ENCODE measurements at regions not wholly inside any gene's neighbourhood (a gene's known extent, or its start where the extent isn't known, plus 50 kb on each side); places are given as distances from the start of the nearest gene placed in this dataset.

DNA sequence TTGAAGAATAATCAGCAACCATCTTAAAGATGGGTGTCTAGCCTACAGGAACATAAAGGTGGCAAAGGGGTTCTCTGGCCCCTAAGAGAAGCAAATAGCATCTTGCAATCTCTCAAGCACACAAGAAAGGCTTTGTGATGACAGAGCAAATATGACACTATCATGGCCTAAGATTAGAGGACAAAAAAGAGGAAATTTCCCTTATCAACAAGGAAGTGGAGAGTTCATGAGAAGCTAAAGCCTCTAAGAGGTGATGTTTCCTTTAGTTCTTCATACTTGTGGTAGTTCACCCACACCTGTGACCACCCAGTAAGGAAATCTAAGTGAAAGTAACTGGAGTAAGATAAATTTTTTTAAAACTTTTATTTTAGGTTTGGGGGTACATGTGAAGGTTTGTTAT, 88.4 kb downstream of the OLIG3 start:
- TF ChIP-seq, protein P1, sequence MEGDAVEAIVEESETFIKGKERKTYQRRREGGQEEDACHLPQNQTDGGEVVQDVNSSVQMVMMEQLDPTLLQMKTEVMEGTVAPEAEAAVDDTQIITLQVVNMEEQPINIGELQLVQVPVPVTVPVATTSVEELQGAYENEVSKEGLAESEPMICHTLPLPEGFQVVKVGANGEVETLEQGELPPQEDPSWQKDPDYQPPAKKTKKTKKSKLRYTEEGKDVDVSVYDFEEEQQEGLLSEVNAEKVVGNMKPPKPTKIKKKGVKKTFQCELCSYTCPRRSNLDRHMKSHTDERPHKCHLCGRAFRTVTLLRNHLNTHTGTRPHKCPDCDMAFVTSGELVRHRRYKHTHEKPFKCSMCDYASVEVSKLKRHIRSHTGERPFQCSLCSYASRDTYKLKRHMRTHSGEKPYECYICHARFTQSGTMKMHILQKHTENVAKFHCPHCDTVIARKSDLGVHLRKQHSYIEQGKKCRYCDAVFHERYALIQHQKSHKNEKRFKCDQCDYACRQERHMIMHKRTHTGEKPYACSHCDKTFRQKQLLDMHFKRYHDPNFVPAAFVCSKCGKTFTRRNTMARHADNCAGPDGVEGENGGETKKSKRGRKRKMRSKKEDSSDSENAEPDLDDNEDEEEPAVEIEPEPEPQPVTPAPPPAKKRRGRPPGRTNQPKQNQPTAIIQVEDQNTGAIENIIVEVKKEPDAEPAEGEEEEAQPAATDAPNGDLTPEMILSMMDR (IDR thresholded peaks at IDR 0.05; ENCODE audit: insufficient read depth, low read length, severe bottlenecking), result no peak
- Histone ChIP-seq H3K36me3 (ENCODE audit: control insufficient read depth, insufficient read depth, low read length) (no peaks in the 10 kb centered on the region), H3K4me3 (ENCODE audit: low read depth, low read length) (no peak overlapping the region), H3K27me3 (ENCODE audit: control insufficient read depth, insufficient read depth, low read length) (no peaks in the 10 kb centered on the region)
- FAIRE-seq, result no peak
- no peak for DNase-seq (ENCODE audit: low read depth)

DNA sequence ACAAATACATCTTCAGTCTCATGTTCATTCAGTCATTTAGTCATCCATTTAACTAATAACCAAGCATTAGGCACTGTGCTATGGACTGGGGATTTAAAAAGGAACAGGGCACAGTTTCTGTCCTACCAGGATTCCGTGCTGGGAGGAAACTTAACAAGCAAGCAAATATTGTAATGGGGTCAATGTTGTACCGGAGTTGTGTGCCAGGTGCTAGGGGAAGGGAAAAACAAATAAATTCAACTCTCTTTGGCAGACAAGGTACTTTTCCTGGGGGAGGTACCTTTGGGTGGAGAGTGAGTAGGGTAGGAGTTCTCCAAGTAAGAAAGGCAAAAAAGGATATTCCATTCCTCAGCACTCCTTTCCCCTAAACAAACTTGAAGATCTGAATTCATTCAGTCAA, 90.3 kb downstream of the OLIG3 start:
- Histone ChIP-seq H3K4me3 (ENCODE audit: low read depth, low read length) (no peak overlapping the region), H3K27me3 (ENCODE audit: control insufficient read depth, insufficient read depth, low read length) (no peaks in the 10 kb centered on the region), H3K36me3 (ENCODE audit: control insufficient read depth, insufficient read depth, low read length) (no peaks in the 10 kb centered on the region)
- DNase-seq (ENCODE audit: low read depth) (no peak), FAIRE-seq (no peak)
- TF ChIP-seq, protein P1 (IDR thresholded peaks at IDR 0.05; ENCODE audit: insufficient read depth, low read length, severe bottlenecking), result no peak

DNA sequence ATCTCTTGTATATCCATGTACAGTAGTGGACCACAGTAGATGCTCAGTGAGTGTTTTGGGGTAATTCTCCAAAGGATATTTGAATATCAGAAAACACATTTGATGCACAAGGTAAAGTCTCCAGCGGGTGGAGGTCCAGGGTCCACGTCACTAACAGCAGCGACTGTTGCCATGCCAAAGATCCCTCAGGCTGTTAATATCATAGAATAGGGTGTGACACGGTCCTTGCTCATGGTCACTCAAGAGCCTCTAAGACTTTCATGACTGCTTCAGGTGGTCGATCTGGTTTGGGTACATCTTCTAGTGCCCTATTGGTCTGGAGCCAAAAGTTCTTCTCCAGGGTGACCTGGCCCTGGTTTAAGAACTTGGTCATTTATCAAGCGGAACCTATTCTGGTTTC, 90.8 kb downstream of the OLIG3 start:
- FAIRE-seq, result no peak
- Histone ChIP-seq H3K4me3 (ENCODE audit: low read depth, low read length) (no peak overlapping the region), H3K27me3 (ENCODE audit: control insufficient read depth, insufficient read depth, low read length) (no peaks in the 10 kb centered on the region), H3K36me3 (ENCODE audit: control insufficient read depth, insufficient read depth, low read length) (no peaks in the 10 kb centered on the region)
- DNase-seq (ENCODE audit: low read depth), result no peak
- TF ChIP-seq, protein P1 (IDR thresholded peaks at IDR 0.05; ENCODE audit: insufficient read depth, low read length, severe bottlenecking), result no peak

DNA sequence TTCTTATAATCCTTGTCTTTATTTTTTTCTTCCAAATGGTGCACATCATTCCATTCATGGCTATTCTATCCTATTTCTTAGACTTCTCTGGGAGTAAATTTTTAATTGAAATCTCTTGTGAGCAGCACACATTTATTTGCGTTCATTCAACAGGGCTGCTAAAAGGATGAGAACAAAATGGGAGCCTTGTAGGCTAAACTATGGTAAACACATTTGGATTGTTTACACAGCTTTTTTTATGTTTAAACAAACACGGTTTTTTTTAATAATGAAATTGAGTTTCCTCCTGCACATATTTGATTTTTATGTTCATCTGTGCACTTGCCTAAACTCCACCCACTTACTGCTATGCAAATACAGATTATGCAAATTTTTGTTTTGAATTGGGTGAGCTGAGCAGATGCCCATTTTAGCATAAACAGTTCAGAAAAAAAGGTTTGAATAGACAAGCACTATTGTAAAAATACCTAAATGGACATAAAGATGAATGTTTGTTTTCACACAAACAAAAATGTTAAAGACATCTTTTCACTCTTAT, 92.0 kb downstream of the OLIG3 start:
- DNase-seq (ENCODE audit: low read depth) (no peak), FAIRE-seq (no peak)
- Histone ChIP-seq H3K27me3 (ENCODE audit: control insufficient read depth, insufficient read depth, low read length) (no peaks in the 10 kb centered on the region), H3K36me3 (ENCODE audit: control insufficient read depth, insufficient read depth, low read length) (no peaks in the 10 kb centered on the region), H3K4me3 (ENCODE audit: low read depth, low read length) (no peak overlapping the region)
- TF ChIP-seq, protein P1 (IDR thresholded peaks at IDR 0.05; ENCODE audit: insufficient read depth, low read length, severe bottlenecking), result no peak

DNA sequence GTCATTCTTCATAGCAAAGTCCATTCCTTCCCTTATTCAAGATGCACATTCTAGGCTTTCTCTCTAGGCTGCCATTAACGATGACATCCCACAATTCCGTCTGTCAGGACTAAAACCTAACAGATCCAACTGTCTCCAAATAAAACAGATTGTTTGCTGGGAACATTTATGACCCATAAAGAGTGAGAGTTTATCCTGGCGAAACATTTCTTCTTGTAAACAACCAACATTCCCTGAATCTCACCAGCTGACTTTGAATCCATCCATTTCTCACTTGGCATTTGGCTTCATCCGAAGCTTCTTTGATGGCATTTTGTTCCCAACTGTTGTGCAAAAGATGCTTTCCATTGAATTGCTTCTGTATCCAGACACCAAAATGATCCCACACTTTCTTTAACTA, 93.1 kb downstream of the OLIG3 start:
- TF ChIP-seq, protein P1 (IDR thresholded peaks at IDR 0.05; ENCODE audit: insufficient read depth, low read length, severe bottlenecking), result no peak
- H3K36me3 ChIP-seq (ENCODE audit: control insufficient read depth, insufficient read depth, low read length), result no peaks in the 10 kb centered on the region

DNA sequence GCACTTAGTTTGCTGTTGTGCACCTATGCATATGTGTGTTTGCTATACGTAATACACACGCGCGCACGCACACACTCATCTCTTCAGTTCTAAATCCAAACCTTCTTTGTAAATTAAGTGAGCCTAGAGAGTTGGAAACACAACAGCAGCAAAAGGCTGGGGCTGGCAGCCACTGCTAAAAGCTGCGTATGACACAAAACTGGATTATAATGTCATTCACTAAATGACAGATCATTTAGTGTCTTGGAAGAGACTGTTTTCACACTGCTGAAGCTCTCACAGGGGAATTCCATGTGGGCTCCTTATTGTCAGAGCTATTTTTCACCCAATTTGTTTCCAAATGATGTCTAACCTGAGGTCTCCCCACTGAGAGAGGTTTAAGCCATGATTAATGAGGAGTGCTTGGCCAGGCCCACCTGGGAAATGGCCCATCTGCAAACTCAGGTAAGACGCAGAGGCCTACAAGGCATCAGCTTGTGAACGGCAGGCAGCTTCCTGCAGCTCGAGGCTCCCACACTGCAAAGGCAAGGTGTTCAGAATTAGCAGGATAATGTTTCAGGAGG, 94.2 kb downstream of the OLIG3 start:
- no peak for FAIRE-seq

More for the DNA sequence above, 93.1 kb downstream of the OLIG3 start:
- FAIRE-seq, result no peak
- no peaks in the 10 kb centered on the region for H3K27me3 ChIP-seq (ENCODE audit: control insufficient read depth, insufficient read depth, low read length)
- DNase-seq (ENCODE audit: low read depth), result no peak
- no peak overlapping the region for H3K4me3 ChIP-seq (ENCODE audit: low read depth, low read length)

More for the DNA sequence above, 94.2 kb downstream of the OLIG3 start:
- TF ChIP-seq, protein P1 (IDR thresholded peaks at IDR 0.05; ENCODE audit: insufficient read depth, low read length, severe bottlenecking), result no peak
- no peaks in the 10 kb centered on the region for H3K27me3 ChIP-seq (ENCODE audit: control insufficient read depth, insufficient read depth, low read length)
- H3K4me3 ChIP-seq (ENCODE audit: low read depth, low read length), result no peak overlapping the region
- H3K36me3 ChIP-seq (ENCODE audit: control insufficient read depth, insufficient read depth, low read length), result no peaks in the 10 kb centered on the region
- DNase-seq (ENCODE audit: low read depth), result no peak

Measured in bronchial epithelial cell (primary cell).